ENCODE measurements at regions not wholly inside any gene's neighbourhood (a gene's known extent, or its start where the extent isn't known, plus 50 kb on each side); places are given as distances from the start of the nearest gene placed in this dataset.

DNA sequence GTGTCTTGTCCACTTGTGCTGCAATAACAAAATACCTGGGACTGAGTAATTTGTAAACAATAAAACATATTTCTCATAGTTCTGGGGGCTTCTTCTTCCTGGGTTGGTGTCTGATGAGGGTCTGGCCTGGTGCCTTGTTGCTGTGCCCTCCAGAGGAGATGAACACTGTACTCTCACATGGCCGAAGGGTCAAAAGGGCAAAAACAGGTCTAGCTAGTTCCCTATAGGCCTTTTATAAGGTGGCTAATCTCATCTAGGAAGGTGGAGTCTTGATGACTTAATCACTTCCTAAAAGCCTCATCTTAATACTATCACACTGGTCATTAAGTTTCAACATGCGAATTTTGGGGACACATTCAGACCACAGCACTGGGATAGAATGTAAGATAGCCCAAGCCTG lies 228.4 kb downstream of the TLE3 start:
- Histone ChIP-seq H3K4me2 (ENCODE audit: low read length) (no peak overlapping the region), H3K79me2 (no peaks in the 10 kb centered on the region), H3K27ac (no peak overlapping the region), H3K36me3 (ENCODE audit: control insufficient read depth, insufficient read depth, low read length) (no peaks in the 10 kb centered on the region), H3K4me3 (ENCODE audit: low read depth, low read length) (no peak overlapping the region), H3K4me1 (no peaks in the 10 kb centered on the region), H2AFZ (no peak overlapping the region), H3K9ac (no peak overlapping the region), H3K27me3 (ENCODE audit: control insufficient read depth, insufficient read depth, low read length) (no peaks in the 10 kb centered on the region), H3K9me3 (ENCODE audit: control insufficient read depth, low read length) (no peaks in the 10 kb centered on the region)
- TF ChIP-seq, protein P1, sequence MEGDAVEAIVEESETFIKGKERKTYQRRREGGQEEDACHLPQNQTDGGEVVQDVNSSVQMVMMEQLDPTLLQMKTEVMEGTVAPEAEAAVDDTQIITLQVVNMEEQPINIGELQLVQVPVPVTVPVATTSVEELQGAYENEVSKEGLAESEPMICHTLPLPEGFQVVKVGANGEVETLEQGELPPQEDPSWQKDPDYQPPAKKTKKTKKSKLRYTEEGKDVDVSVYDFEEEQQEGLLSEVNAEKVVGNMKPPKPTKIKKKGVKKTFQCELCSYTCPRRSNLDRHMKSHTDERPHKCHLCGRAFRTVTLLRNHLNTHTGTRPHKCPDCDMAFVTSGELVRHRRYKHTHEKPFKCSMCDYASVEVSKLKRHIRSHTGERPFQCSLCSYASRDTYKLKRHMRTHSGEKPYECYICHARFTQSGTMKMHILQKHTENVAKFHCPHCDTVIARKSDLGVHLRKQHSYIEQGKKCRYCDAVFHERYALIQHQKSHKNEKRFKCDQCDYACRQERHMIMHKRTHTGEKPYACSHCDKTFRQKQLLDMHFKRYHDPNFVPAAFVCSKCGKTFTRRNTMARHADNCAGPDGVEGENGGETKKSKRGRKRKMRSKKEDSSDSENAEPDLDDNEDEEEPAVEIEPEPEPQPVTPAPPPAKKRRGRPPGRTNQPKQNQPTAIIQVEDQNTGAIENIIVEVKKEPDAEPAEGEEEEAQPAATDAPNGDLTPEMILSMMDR (IDR thresholded peaks at IDR 0.05) = no peak

DNA sequence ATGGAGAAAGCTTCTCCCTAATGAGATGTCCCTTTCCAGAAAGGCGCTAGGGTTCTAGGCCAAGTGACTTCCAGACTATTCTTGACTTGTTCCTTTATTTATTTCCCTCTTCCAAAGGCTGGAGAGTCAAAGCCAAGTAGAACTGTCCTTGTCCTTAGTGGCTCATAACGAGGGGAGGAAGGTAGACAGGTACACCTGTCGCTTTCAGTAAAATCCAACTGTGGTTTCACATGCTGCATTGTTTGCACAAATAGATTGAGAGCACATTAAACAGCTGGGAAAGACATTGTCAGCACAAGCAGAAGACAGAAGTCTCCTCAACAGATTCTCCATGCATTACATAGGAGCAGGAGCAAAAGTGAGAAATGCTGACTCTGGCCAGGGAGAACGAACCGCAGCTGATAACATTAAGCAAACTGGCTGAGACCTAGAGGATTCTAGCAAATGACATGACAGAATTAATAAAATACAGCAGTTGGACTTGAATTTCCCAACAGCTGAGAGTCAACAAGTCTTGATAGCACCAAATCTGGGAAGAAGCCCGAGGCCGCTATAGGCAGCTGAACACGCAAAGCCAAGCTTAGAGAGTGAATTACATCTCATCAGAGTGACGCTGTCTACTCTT lies 227.7 kb downstream of the TLE3 start:
- TF ChIP-seq, protein P1 (IDR thresholded peaks at IDR 0.05) = no peak
- H3K4me1 ChIP-seq = no peaks in the 10 kb centered on the region
- H3K27ac ChIP-seq = no peak overlapping the region
- H2AFZ ChIP-seq = no peak overlapping the region
- no peak overlapping the region for H3K9ac ChIP-seq
- no peaks in the 10 kb centered on the region for H3K27me3 ChIP-seq (ENCODE audit: control insufficient read depth, insufficient read depth, low read length)
- no peaks in the 10 kb centered on the region for H3K36me3 ChIP-seq (ENCODE audit: control insufficient read depth, insufficient read depth, low read length)
- H3K9me3 ChIP-seq (ENCODE audit: control insufficient read depth, low read length) = no peaks in the 10 kb centered on the region
- no peak overlapping the region for H3K4me3 ChIP-seq (ENCODE audit: low read depth, low read length)
- H3K4me2 ChIP-seq (ENCODE audit: low read length) = no peak overlapping the region
- H3K79me2 ChIP-seq = no peaks in the 10 kb centered on the region

- Histone ChIP-seq H3K4me1 (no peaks in the 10 kb centered on the region), H3K27ac (no peak overlapping the region), H3K4me3 (ENCODE audit: low read depth, low read length) (no peak overlapping the region), H3K36me3 (ENCODE audit: control insufficient read depth, insufficient read depth, low read length) (no peaks in the 10 kb centered on the region), H3K79me2 (no peaks in the 10 kb centered on the region), H2AFZ (no peak overlapping the region), H3K4me2 (ENCODE audit: low read length) (no peak overlapping the region), H3K9ac (no peak overlapping the region), H3K9me3 (ENCODE audit: control insufficient read depth, low read length) (no peaks in the 10 kb centered on the region), H3K27me3 (ENCODE audit: control insufficient read depth, insufficient read depth, low read length) (no peaks in the 10 kb centered on the region)
- TF ChIP-seq, protein P1 (IDR thresholded peaks at IDR 0.05) = no peak
Observed at GRCh38 chr15:69871511-69872134, 226.1 kb downstream of the TLE3 start.

GRCh38 chr15:69873807-69874206 lies 223.9 kb downstream of the TLE3 start:
- Histone ChIP-seq H3K9me3 (ENCODE audit: control insufficient read depth, low read length) (no peaks in the 10 kb centered on the region), H3K79me2 (no peaks in the 10 kb centered on the region), H3K27ac (no peak overlapping the region), H3K9ac (no peak overlapping the region), H3K36me3 (ENCODE audit: control insufficient read depth, insufficient read depth, low read length) (no peaks in the 10 kb centered on the region), H3K27me3 (ENCODE audit: control insufficient read depth, insufficient read depth, low read length) (no peaks in the 10 kb centered on the region), H3K4me2 (ENCODE audit: low read length) (no peak overlapping the region), H2AFZ (no peak overlapping the region), H3K4me3 (ENCODE audit: low read depth, low read length) (no peak overlapping the region), H3K4me1 (no peaks in the 10 kb centered on the region)
- TF ChIP-seq, protein P1 (IDR thresholded peaks at IDR 0.05) = no peak

- TF ChIP-seq, protein P1 (IDR thresholded peaks at IDR 0.05) = no peak
- no peaks in the 10 kb centered on the region for H3K36me3 ChIP-seq (ENCODE audit: control insufficient read depth, insufficient read depth, low read length)
- no peak overlapping the region for H3K9ac ChIP-seq
- no peaks in the 10 kb centered on the region for H3K9me3 ChIP-seq (ENCODE audit: control insufficient read depth, low read length)
- H3K4me1 ChIP-seq = no peaks in the 10 kb centered on the region
- H3K79me2 ChIP-seq = no peaks in the 10 kb centered on the region
- H3K27me3 ChIP-seq (ENCODE audit: control insufficient read depth, insufficient read depth, low read length) = no peaks in the 10 kb centered on the region
- H3K4me3 ChIP-seq (ENCODE audit: low read depth, low read length) = no peak overlapping the region
- H3K4me2 ChIP-seq (ENCODE audit: low read length) = no peak overlapping the region
- H3K27ac ChIP-seq = no peak overlapping the region
- no peak overlapping the region for H2AFZ ChIP-seq
Observed at GRCh38 chr15:69874321-69874720, 223.4 kb downstream of the TLE3 start.
